GM23338 (cell line): ENCODE measurements at regions not wholly inside any gene's neighbourhood (a gene's known extent, or its start where the extent isn't known, plus 50 kb on each side); places are given as distances from the start of the nearest gene placed in this dataset.

Experiments used
- ATAC-seq: fragments of 200-7000 bp; cut with Tn5 transposase; 3 replicates; pipeline ENCODE4 v1.9.1; 2020
- DNase-seq: peaks from one replicate; pipeline ENCODE4 v3.0.0-alpha.2; 2015; ENCODE audit warnings: low spot score
- H2AFZ ChIP-seq: fragments of 200-600 bp; sonication (generic); 2 replicates; pipeline ENCODE4 v1.8.0; 2016; ENCODE audit warnings: antibody characterized with exemption, mild to moderate bottlenecking, moderate library complexity
- H3F3A ChIP-seq: fragments of 200-600 bp; sonication (generic); replicated peaks from 2 replicates; pipeline ENCODE4 v1.8.0; 2017; ENCODE audit warnings: antibody characterized with exemption, mixed run types, low read depth
- H3K27ac ChIP-seq: fragments of 200-600 bp; sonication (generic); 2 replicates; pipeline ENCODE4 v1.6.1; 2016; ENCODE audit warnings: low read depth
- H3K27me3 ChIP-seq: fragments of 200-600 bp; sonication (generic); 2 replicates; pipeline ENCODE4 v1.8.0; 2016; ENCODE audit warnings: mild to moderate bottlenecking, mixed run types, moderate library complexity; ENCODE audit not compliant: insufficient read depth
- H3K36me3 ChIP-seq: fragments of 200-600 bp; sonication (generic); 2 replicates; pipeline ENCODE4 v1.8.0; 2016; ENCODE audit warnings: mild to moderate bottlenecking; ENCODE audit not compliant: insufficient read depth
- H3K4me1 ChIP-seq: fragments of 200-600 bp; sonication (generic); 2 replicates; pipeline ENCODE4 v1.8.0; 2016; ENCODE audit warnings: mild to moderate bottlenecking, moderate library complexity; ENCODE audit not compliant: insufficient read depth
- H3K4me2 ChIP-seq: fragments of 200-600 bp; sonication (generic); 2 replicates; pipeline ENCODE4 v1.7.1; 2017; ENCODE audit warnings: mixed run types
- H3K4me3 ChIP-seq: fragments of 200-600 bp; sonication (generic); 2 replicates; pipeline ENCODE4 v1.6.1; 2016; ENCODE audit warnings: mixed run types
- H3K79me2 ChIP-seq: fragments of 200-600 bp; sonication (generic); replicated peaks from 2 replicates; pipeline ENCODE4 v1.8.0; 2017; ENCODE audit warnings: mild to moderate bottlenecking; ENCODE audit not compliant: insufficient read depth
- H3K9me2 ChIP-seq: fragments of 200-600 bp; sonication (generic); 2 replicates; pipeline ENCODE4 v1.8.0; 2017; ENCODE audit not compliant: insufficient read depth
- H4K20me1 ChIP-seq: fragments of 200-600 bp; sonication (generic); replicated peaks from 2 replicates; pipeline ENCODE4 v1.8.0; 2017; ENCODE audit warnings: mild to moderate bottlenecking; ENCODE audit not compliant: insufficient read depth
- H3K27ac Mint-ChIP-seq: 2 replicates; pipeline ENCODE4 v1.8.0; 2020; ENCODE audit warnings: inconsistent platforms, mild to moderate bottlenecking, moderate library complexity, mixed read lengths
- H3K27me3 Mint-ChIP-seq: 3 replicates; pipeline ENCODE4 v1.8.0; 2022; ENCODE audit warnings: low read depth, mild to moderate bottlenecking, moderate library complexity, mixed read lengths, inconsistent platforms; ENCODE audit not compliant: insufficient read depth, poor library complexity
- H3K36me3 Mint-ChIP-seq: 3 replicates; pipeline ENCODE4 v1.8.0; 2021; ENCODE audit warnings: low read depth, mild to moderate bottlenecking, inconsistent platforms, moderate library complexity, mixed read lengths
- H3K4me1 Mint-ChIP-seq: 3 replicates; pipeline ENCODE4 v1.8.0; 2020; ENCODE audit warnings: mild to moderate bottlenecking, inconsistent platforms, mixed read lengths
- H3K4me3 Mint-ChIP-seq: 3 replicates; pipeline ENCODE4 v1.8.0; 2021; ENCODE audit warnings: moderate library complexity, mild to moderate bottlenecking, inconsistent platforms, mixed read lengths
- H3K9me3 Mint-ChIP-seq: 3 replicates; pipeline ENCODE4 v1.8.0; 2020; ENCODE audit warnings: moderate library complexity, mild to moderate bottlenecking, inconsistent platforms, mixed read lengths
- CREB1 ChIP-seq: fragments of 250-450 bp; sonication (Bioruptor Pico); IDR thresholded peaks from 2 replicates; pipeline ENCODE4 v1.5.0; 2020; ENCODE audit warnings: low read depth, mild to moderate bottlenecking, moderate library complexity
- CTCF ChIP-seq, 2 experiments: fragments of 200-600 bp in 1 of 2; sonication (generic) in 1 of 2; conservative IDR thresholded peaks; 2 replicates each; pipeline versions ENCODE4 v1.5.1 to v1.6.1; 2016 to 2017; ENCODE audit warnings: antibody characterized with exemption in 2 of 2, low read depth in 2 of 2, mild to moderate bottlenecking in 2 of 2, moderate library complexity in 1 of 2
- ETS1 ChIP-seq: IDR thresholded peaks from 2 replicates; pipeline ENCODE4 v1.6.1; 2016; ENCODE audit warnings: antibody characterized with exemption
- EZH2 ChIP-seq: fragments of 200-600 bp; sonication (generic); IDR thresholded peaks from one replicate; pipeline ENCODE4 v1.8.0; 2017; ENCODE audit warnings: antibody characterized with exemption, mild to moderate bottlenecking, low read depth; ENCODE audit not compliant: unreplicated experiment
- NANOG ChIP-seq: IDR thresholded peaks from 2 replicates; pipeline ENCODE4 v1.6.1; 2016; ENCODE audit warnings: antibody characterized with exemption, borderline replicate concordance
- POLR2AphosphoS5 ChIP-seq: IDR thresholded peaks from 2 replicates; pipeline ENCODE4 v1.6.1; 2016; ENCODE audit warnings: antibody characterized with exemption, low read depth
- REST ChIP-seq: IDR thresholded peaks from one replicate; pipeline ENCODE4 v1.6.1; 2018; ENCODE audit warnings: antibody characterized with exemption; ENCODE audit not compliant: unreplicated experiment
- ZNF114 ChIP-seq: fragments of 250-450 bp; sonication (Bioruptor Pico); IDR thresholded peaks from 2 replicates; pipeline ENCODE4 v1.5.0; 2020; ENCODE audit warnings: mild to moderate bottlenecking, moderate library complexity

GRCh38 chrX:122567911-122568310, 616.2 kb upstream of the GRIA3 start:
- H3K4me2 ChIP-seq: no peak overlapping the region
- H3K36me3 ChIP-seq: no peaks in the 10 kb centered on the region
- peaks cover 6% of the 10 kb centered on the region; the same call in 2 of the 3 replicates for H3K9me3 Mint-ChIP-seq
- no peaks in the 10 kb centered on the region for H3K36me3 Mint-ChIP-seq
- H3K27ac ChIP-seq: no peak overlapping the region
- no peaks in the 10 kb centered on the region for H3K27me3 ChIP-seq
- TF ChIP-seq REST: no peak
- TF ChIP-seq NANOG: no peak
- TF ChIP-seq POLR2AphosphoS5: no peak
- no peak for TF ChIP-seq EZH2
- TF ChIP-seq CREB1 (CRISPR knock-in tag): no peak
- no peak for TF ChIP-seq ETS1
- TF ChIP-seq CTCF (conservative IDR thresholded peaks at IDR 0.05; ENCODE audit: low read depth in 2 of 2): no peak
- TF ChIP-seq ZNF114 (CRISPR knock-in tag): no peak
- no peak for DNase-seq
- no peak overlapping the region for H3K4me3 Mint-ChIP-seq
- H3K79me2 ChIP-seq: no peaks in the 10 kb centered on the region
- H3K9me2 ChIP-seq: no peaks in the 10 kb centered on the region
- H3K27ac Mint-ChIP-seq: no peak overlapping the region
- H3K4me1 Mint-ChIP-seq: no peaks in the 10 kb centered on the region
- no peaks in the 10 kb centered on the region for H3K4me1 ChIP-seq
- H4K20me1 ChIP-seq: no peaks in the 10 kb centered on the region
- H3K4me3 ChIP-seq: no peak overlapping the region
- peaks cover 2% of the 10 kb centered on the region for H3K27me3 Mint-ChIP-seq
- no peak overlapping the region for H2AFZ ChIP-seq
- ATAC-seq: no peak
- H3F3A ChIP-seq: no peaks in the 10 kb centered on the region

DNA sequence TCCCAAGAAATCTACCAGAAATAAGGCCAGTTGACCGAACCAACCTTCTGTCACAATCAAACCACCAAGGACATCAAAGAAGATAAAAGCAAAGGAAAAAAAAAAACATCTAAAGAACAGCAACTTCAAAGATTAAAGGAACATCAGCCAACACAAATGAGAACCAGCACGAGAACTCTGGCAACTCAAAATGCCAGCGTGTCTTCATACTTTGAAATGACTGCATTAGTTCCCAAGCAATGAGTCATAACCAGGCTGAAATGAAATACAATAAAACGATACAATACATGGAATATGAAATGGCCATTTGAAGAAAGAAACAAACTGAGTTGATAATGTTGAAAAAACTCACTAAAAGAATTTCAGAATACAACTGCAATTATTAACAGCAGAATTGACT, 611.6 kb upstream of the GRIA3 start:
- peaks cover 9% of the 10 kb centered on the region for H3K9me3 Mint-ChIP-seq
- DNase-seq (no peak), ATAC-seq (no peak)
- Histone ChIP-seq H3K36me3 (no peaks in the 10 kb centered on the region), H3K4me3 (no peak overlapping the region), H3K27ac (no peak overlapping the region), H3K79me2 (no peaks in the 10 kb centered on the region), H2AFZ (no peak overlapping the region), H4K20me1 (no peaks in the 10 kb centered on the region), H3K27me3 (no peaks in the 10 kb centered on the region), H3K4me2 (no peak overlapping the region), H3K9me2 (no peaks in the 10 kb centered on the region), H3F3A (no peaks in the 10 kb centered on the region), H3K4me1 (no peaks in the 10 kb centered on the region)
- no peak overlapping the region for H3K27ac Mint-ChIP-seq
- H3K4me3 Mint-ChIP-seq: no peak overlapping the region
- no peaks in the 10 kb centered on the region for H3K4me1 Mint-ChIP-seq
- no peaks in the 10 kb centered on the region for H3K36me3 Mint-ChIP-seq
- peaks cover 2% of the 10 kb centered on the region for H3K27me3 Mint-ChIP-seq
- TF ChIP-seq CREB1 (CRISPR knock-in tag) (no peak), REST (no peak), CTCF (conservative IDR thresholded peaks at IDR 0.05; ENCODE audit: low read depth in 2 of 2) (no peak), POLR2AphosphoS5 (no peak)
